Endothelial cell of umbilical vein (primary cell): ENCODE measurements at regions not wholly inside any gene's neighbourhood (a gene's known extent, or its start where the extent isn't known, plus 50 kb on each side); places are given as distances from the start of the nearest gene placed in this dataset.

ENCODE experiments used
- POLR2A ChIP-seq: IDR thresholded peaks from 2 replicates; pipeline ENCODE4 v1.6.1; 2012; ENCODE audit warnings: low read depth, mild to moderate bottlenecking, control low read depth, low read length
- POLR2AphosphoS5 ChIP-seq: IDR thresholded peaks from 2 replicates; pipeline ENCODE4 v1.6.1; 2012; ENCODE audit warnings: low read depth, mild to moderate bottlenecking, control low read depth, low read length, moderate library complexity; ENCODE audit not compliant: insufficient read depth
- TF ChIP-seq, protein P1 (sequence below), 2 donors: IDR thresholded peaks; 1 replicate in 1 of 2; 2 replicates in 1 of 2; pipeline ENCODE4 v1.5.1; 2011; ENCODE audit warnings: low read length in 2 of 2, mild to moderate bottlenecking in 2 of 2, moderate library complexity in 2 of 2, control low read depth in 1 of 2, inconsistent platforms in 1 of 2, low read depth in 1 of 2; ENCODE audit not compliant: insufficient read depth in 1 of 2; ENCODE audit errors: extremely low read depth in 1 of 2
- TF ChIP-seq, protein P2 (sequence below): IDR thresholded peaks from 2 replicates; pipeline ENCODE4 v1.6.1; 2011; ENCODE audit not compliant: insufficient read depth, insufficient read length

DNA sequence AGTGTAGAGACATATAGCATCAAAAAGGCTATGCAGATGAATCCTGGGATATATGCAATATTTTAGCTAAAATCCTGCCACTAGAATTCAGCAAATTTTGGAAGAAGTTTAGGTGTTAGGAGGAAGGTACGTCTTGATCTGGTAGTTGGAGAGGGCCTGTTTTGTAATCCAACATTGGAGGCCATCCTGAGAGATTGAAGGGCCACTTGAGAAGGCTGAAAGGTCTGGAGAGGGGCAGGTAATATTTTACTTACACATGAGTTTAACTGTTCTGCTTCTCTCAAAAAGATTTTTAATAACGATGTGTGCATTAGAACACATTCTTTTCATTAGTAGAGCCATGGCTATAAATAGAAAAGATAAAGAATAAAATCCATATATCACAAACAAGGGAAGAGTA lies 422.1 kb downstream of the RAB38 start:
- TF ChIP-seq POLR2AphosphoS5 (no peak), POLR2A (no peak)
- TF ChIP-seq, protein P1, sequence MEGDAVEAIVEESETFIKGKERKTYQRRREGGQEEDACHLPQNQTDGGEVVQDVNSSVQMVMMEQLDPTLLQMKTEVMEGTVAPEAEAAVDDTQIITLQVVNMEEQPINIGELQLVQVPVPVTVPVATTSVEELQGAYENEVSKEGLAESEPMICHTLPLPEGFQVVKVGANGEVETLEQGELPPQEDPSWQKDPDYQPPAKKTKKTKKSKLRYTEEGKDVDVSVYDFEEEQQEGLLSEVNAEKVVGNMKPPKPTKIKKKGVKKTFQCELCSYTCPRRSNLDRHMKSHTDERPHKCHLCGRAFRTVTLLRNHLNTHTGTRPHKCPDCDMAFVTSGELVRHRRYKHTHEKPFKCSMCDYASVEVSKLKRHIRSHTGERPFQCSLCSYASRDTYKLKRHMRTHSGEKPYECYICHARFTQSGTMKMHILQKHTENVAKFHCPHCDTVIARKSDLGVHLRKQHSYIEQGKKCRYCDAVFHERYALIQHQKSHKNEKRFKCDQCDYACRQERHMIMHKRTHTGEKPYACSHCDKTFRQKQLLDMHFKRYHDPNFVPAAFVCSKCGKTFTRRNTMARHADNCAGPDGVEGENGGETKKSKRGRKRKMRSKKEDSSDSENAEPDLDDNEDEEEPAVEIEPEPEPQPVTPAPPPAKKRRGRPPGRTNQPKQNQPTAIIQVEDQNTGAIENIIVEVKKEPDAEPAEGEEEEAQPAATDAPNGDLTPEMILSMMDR (IDR thresholded peaks at IDR 0.05; ENCODE audit: extremely low read depth in 1 of 2, insufficient read depth in 1 of 2, low read depth in 1 of 2, low read length in 2 of 2): no peak
- TF ChIP-seq, protein P2, sequence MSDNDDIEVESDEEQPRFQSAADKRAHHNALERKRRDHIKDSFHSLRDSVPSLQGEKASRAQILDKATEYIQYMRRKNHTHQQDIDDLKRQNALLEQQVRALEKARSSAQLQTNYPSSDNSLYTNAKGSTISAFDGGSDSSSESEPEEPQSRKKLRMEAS: no peak
